GM10248 (cell line): ENCODE measurements at regions not wholly inside any gene's neighbourhood (a gene's known extent, or its start where the extent isn't known, plus 50 kb on each side); places are given as distances from the start of the nearest gene placed in this dataset.

Experiments
- CTCF ChIA-PET: fragments of 300-600 bp; sonication (Branson Sonifier 250); formaldehyde crosslinking; extraction: SDS; loops from one replicate; lab custom pipeline; 2021; ENCODE audit warnings: antibody characterized with exemption; lab: Yijun Ruan, JAX
- POLR2A ChIA-PET: fragments of 350-650 bp; sonication (Branson Sonifier 250); formaldehyde crosslinking; extraction: SDS; loops from one replicate; lab custom pipeline; 2020; ENCODE audit warnings: antibody characterized with exemption; lab: Yijun Ruan, JAX
- DNase-seq: peaks from one replicate; pipeline ENCODE4 v3.0.0; 2012; ENCODE audit errors: extremely low spot score
- CTCF ChIP-seq: IDR thresholded peaks from 2 replicates; pipeline ENCODE4 v1.5.1; 2012; ENCODE audit warnings: mild to moderate bottlenecking, low read depth; ENCODE audit errors: extremely low read depth, missing control alignments, control extremely low read depth

- CTCF ChIA-PET, result no interaction called here
- POLR2A ChIA-PET, result no interaction called here
- no peak for DNase-seq
- TF ChIP-seq CTCF, result no peak
These were observed 216.6 kb downstream of the KDR start for GRCh38 chr4:54908763-54909162.

DNA sequence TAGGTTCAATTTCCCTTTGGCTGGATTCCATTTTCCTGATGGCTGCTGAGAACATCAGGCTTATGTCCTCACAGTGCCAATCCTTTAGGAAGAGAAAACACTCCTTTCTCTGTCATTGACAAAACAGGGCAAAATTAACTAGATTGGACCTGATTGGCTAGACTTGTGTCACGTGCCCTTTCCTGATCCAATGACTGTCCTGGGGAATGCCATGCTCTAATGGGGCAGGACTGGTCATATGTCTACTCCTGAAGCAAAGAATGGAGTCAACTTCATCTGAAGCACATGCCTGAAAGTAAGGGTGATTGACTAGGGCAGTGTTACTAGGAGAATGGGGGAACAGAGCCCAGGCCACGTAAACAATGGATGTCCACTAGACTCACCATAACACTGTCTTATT, 220.4 kb downstream of the KDR start:
- no peak for TF ChIP-seq CTCF
- ChIA-PET CTCF (interaction anchor here (1.1 kb wide), 1 partner anchor 209 kb away, joined by 3 read pairs; no protein-coding TSS in a partner anchor), POLR2A (no interaction called here)
- no peak for DNase-seq

GRCh38 chr4:54902976-54903375, 222.4 kb downstream of the KDR start:
- no peak for TF ChIP-seq CTCF
- CTCF ChIA-PET, result interaction anchor here (1.4 kb wide), 1 partner anchor 10 kb away, joined by 4 read pairs; no protein-coding TSS in a partner anchor
- DNase-seq, result no peak
- POLR2A ChIA-PET, result no interaction called here

- no peak for TF ChIP-seq CTCF
- POLR2A ChIA-PET, result no interaction called here
- DNase-seq, result no peak
- CTCF ChIA-PET, result no interaction called here
These were observed 223.1 kb downstream of the KDR start for GRCh38 chr4:54902271-54902670.

DNA sequence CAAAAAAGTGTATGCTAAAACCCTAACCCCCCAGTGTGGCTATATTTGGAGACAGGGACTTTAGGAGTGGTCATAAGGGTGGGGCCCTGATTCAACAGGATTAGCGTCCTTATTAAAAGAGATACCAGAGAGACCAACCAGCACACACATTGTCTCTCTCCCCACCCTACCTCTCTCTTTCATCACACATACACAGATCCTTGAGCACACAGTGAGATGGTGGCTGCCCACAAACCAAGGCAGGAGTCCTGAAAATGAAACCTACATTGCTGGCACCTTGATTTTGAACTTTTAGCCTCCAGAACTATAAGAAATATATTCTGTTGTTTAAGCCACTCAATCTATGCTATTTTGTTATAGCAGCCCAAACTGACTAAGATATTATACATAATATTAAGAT, 224.2 kb downstream of the KDR start:
- DNase-seq, result no peak
- ChIA-PET POLR2A (no interaction called here), CTCF (no interaction called here)
- no peak for TF ChIP-seq CTCF

DNA sequence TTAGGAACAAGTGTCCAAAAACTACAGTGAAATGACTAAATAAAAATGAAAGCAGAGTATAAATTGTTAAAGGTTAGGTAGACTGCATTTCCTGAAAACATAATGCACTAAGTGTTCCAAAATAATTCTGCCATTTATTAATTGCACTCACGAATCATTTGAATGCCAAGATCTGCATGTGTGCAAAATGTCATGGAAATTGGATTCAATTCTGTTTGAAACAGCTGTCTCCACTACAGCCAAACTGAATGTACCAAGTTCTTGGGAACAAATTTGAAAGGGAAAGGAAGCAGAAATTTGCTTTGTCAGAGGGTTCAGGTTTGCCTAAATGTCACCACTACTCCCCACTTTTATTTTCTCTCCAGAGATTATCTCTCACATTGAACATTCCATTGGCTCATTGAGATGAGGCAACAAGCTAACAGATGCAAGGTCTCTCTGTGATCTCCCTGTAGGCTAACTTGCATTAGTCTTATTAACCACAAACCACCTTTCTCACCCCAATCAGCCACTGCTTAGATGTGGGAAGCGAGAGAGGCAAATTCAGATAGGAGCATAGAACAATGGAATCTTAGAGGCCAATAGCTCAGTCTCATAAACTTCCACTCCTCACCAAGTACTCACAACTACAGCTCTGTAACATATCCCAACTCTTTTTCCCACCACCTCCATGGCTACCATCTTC, 226.6 kb downstream of the KDR start:
- ChIA-PET POLR2A (no interaction called here), CTCF (interaction anchor here (1.0 kb wide), 1 partner anchor 18 kb away, joined by 4 read pairs; no protein-coding TSS in a partner anchor)
- DNase-seq, result no peak
- TF ChIP-seq CTCF, result no peak
